Epithelial cell of esophagus (primary cell): ENCODE measurements at regions not wholly inside any gene's neighbourhood (a gene's known extent, or its start where the extent isn't known, plus 50 kb on each side); places are given as distances from the start of the nearest gene placed in this dataset.

Source experiments
- DNase-seq: peaks from one replicate; pipeline ENCODE4 v3.0.0; 2010; ENCODE audit warnings: low read depth
- H3K4me3 ChIP-seq: 2 replicates; pipeline ENCODE4 v1.5.1; 2011; ENCODE audit warnings: mild to moderate bottlenecking, low read length, control low read depth
- CTCF ChIP-seq: IDR thresholded peaks from 2 replicates; pipeline ENCODE4 v1.5.1; 2011; ENCODE audit warnings: low read depth, mild to moderate bottlenecking, low read length, control low read depth, inconsistent platforms; ENCODE audit not compliant: insufficient read depth; ENCODE audit errors: missing control alignments

GRCh38 chr10:88147000-88147798, 283.8 kb downstream of the PTEN start:
- no peak overlapping the region for H3K4me3 ChIP-seq
- no peak for TF ChIP-seq CTCF
- DNase-seq = no peak

GRCh38 chr10:88149906-88150305, 286.5 kb downstream of the PTEN start:
- no peak for DNase-seq
- no peak overlapping the region for H3K4me3 ChIP-seq
- TF ChIP-seq CTCF = no peak

- peak; percentile 86 for DNase-seq
- no peak overlapping the region for H3K4me3 ChIP-seq
- no peak for TF ChIP-seq CTCF
Measured at GRCh38 chr10:88150339-88150738, 286.9 kb downstream of the PTEN start.

- DNase-seq = peak; percentile 99
- no peak overlapping the region for H3K4me3 ChIP-seq
- TF ChIP-seq CTCF = no peak
Measured at GRCh38 chr10:88152728-88153133, 289.3 kb downstream of the PTEN start.

- no peak overlapping the region for H3K4me3 ChIP-seq
- DNase-seq = peak; percentile 59
- TF ChIP-seq CTCF = no peak
Measured at GRCh38 chr10:88154596-88155250, 291.3 kb downstream of the PTEN start.

- no peak for TF ChIP-seq CTCF
- DNase-seq = no peak
- no peak overlapping the region for H3K4me3 ChIP-seq
Measured at GRCh38 chr10:88156341-88156740, 292.9 kb downstream of the PTEN start.
